SK-N-SH (cell line): ENCODE measurements at regions not wholly inside any gene's neighbourhood (a gene's known extent, or its start where the extent isn't known, plus 50 kb on each side); places are given as distances from the start of the nearest gene placed in this dataset.

Experiments
- CTCF ChIA-PET: fragments of 300-600, 350-600 bp; formaldehyde crosslinking; extraction: SDS; loops from one replicate; lab custom pipeline; 2021; lab: Yijun Ruan, JAX
- POLR2A ChIA-PET: fragments of 350-600 bp; sonication (Branson Sonifier 250); formaldehyde crosslinking; extraction: SDS; loops from one replicate; lab custom pipeline; 2020; ENCODE audit warnings: antibody characterized with exemption, inconsistent platforms; lab: Yijun Ruan, JAX
- DNase-seq: peaks from one replicate; pipeline ENCODE4 v3.0.0; 2012
- H2AFZ ChIP-seq: fragments of 200-600 bp; sonication (generic); 2 replicates; pipeline ENCODE4 v1.8.1; 2016; ENCODE audit warnings: antibody characterized with exemption, mild to moderate bottlenecking, low read depth
- H3F3A ChIP-seq: fragments of 200-600 bp; sonication (generic); replicated peaks from 2 replicates; pipeline ENCODE3; 2016; ENCODE audit warnings: antibody characterized with exemption, mild to moderate bottlenecking; ENCODE audit not compliant: insufficient read depth
- H3K27ac ChIP-seq, 2 experiments: fragments of 200-500 bp in 1 of 2; fragments of 200-600 bp in 1 of 2; sonication (Bioruptor generic) in 1 of 2; sonication (generic), shearing (Covaris generic) in 1 of 2; 2 replicates each; pipeline versions ENCODE4 v1.5.1 to v1.6.1; 2014 to 2016; ENCODE audit warnings: low read depth in 2 of 2, inconsistent platforms in 1 of 2, low read length in 1 of 2, mild to moderate bottlenecking in 1 of 2, mixed read lengths in 1 of 2
- H3K27me3 ChIP-seq: fragments of 200-600 bp; sonication (generic), shearing (Covaris generic); 2 replicates; pipeline ENCODE4 v1.6.1; 2016; ENCODE audit warnings: mixed run types; ENCODE audit not compliant: insufficient read depth
- H3K36me3 ChIP-seq, 2 experiments: fragments of 200-500 bp in 1 of 2; fragments of 200-600 bp in 1 of 2; sonication (Bioruptor generic) in 1 of 2; sonication (generic) in 1 of 2; replicated peaks in 1 of 2; 2 replicates each; pipeline versions ENCODE3 to v1.5.1; 2014 to 2016; ENCODE audit warnings: low read length in 1 of 2, mild to moderate bottlenecking in 1 of 2; ENCODE audit not compliant: insufficient read depth in 2 of 2, control insufficient read depth in 1 of 2
- H3K4me1 ChIP-seq, 2 experiments: fragments of 200-500 bp in 1 of 2; fragments of 200-600 bp in 1 of 2; sonication (Bioruptor generic) in 1 of 2; sonication (generic), shearing (Covaris generic) in 1 of 2; 2 replicates each; pipeline versions ENCODE4 v1.5.1 to v1.6.1; 2014 to 2016; ENCODE audit warnings: low read depth in 1 of 2, low read length in 1 of 2, mixed run types in 1 of 2; ENCODE audit not compliant: insufficient read depth in 2 of 2, control insufficient read depth in 1 of 2
- H3K4me2 ChIP-seq: fragments of 200-600 bp; sonication (generic), shearing (Covaris generic); 2 replicates; pipeline ENCODE4 v1.6.1; 2017; ENCODE audit warnings: mixed run types
- H3K4me3 ChIP-seq, 2 experiments: fragments of 200-500 bp in 1 of 2; fragments of 200-600 bp in 1 of 2; sonication (Bioruptor generic) in 1 of 2; sonication (generic), shearing (Covaris generic) in 1 of 2; 2 replicates each; pipeline versions ENCODE4 v1.5.1 to v1.8.1; 2014 to 2016; ENCODE audit warnings: low read depth in 2 of 2, inconsistent platforms in 1 of 2, low read length in 1 of 2, mild to moderate bottlenecking in 1 of 2, mixed read lengths in 1 of 2, moderate library complexity in 1 of 2
- H3K79me2 ChIP-seq: fragments of 200-600 bp; sonication (generic); 2 replicates; pipeline ENCODE4 v1.8.1; 2017; ENCODE audit warnings: mild to moderate bottlenecking; ENCODE audit not compliant: insufficient read depth
- H3K9ac ChIP-seq: fragments of 200-600 bp; sonication (generic); 2 replicates; pipeline ENCODE4 v1.6.1; 2017; ENCODE audit warnings: mixed run types
- H3K9me2 ChIP-seq: fragments of 200-600 bp; sonication (generic); 2 replicates; pipeline ENCODE4 v1.6.1; 2017; ENCODE audit warnings: mixed run types
- H3K9me3 ChIP-seq: fragments of 200-600 bp; sonication (generic); 2 replicates; pipeline ENCODE4 v1.6.1; 2017; ENCODE audit warnings: mixed run types, mild to moderate bottlenecking, moderate library complexity
- H4K20me1 ChIP-seq: fragments of 200-600 bp; sonication (generic); 2 replicates; pipeline ENCODE4 v1.6.1; 2017; ENCODE audit warnings: mild to moderate bottlenecking, mixed run types; ENCODE audit not compliant: insufficient read depth
- CHD2 ChIP-seq: fragments of 150-350 bp; IDR thresholded peaks from 2 replicates; pipeline ENCODE4 v1.6.1; 2018; ENCODE audit warnings: low read length; ENCODE audit not compliant: partially characterized antibody
- GABPA ChIP-seq: IDR thresholded peaks from 2 replicates; pipeline ENCODE4 v1.4.0; 2012; ENCODE audit warnings: low read depth, mild to moderate bottlenecking
- IRF3 ChIP-seq: fragments of 150-350 bp; IDR thresholded peaks from 2 replicates; pipeline ENCODE4 v1.6.1; 2016; ENCODE audit warnings: mild to moderate bottlenecking, low read depth, low read length
- JUND ChIP-seq: IDR thresholded peaks from 2 replicates; pipeline ENCODE4 v1.4.0; 2012
- PBX3 ChIP-seq: IDR thresholded peaks from 2 replicates; pipeline ENCODE4; 2012
- POLR2AphosphoS5 ChIP-seq: IDR thresholded peaks from 2 replicates; pipeline ENCODE4 v1.6.1; 2012; ENCODE audit warnings: low read depth, low read length
- RAD21 ChIP-seq: IDR thresholded peaks from 2 replicates; pipeline ENCODE4 v1.6.1; 2012; ENCODE audit warnings: mild to moderate bottlenecking, low read length
- RFX5 ChIP-seq: IDR thresholded peaks from 2 replicates; pipeline ENCODE4 v1.6.1; 2012; ENCODE audit warnings: mild to moderate bottlenecking, improper control_type of control experiment, low read length
- TAF1 ChIP-seq: IDR thresholded peaks from 2 replicates; pipeline ENCODE4 v1.6.1; 2012; ENCODE audit warnings: low read depth, mild to moderate bottlenecking, low read length, moderate library complexity, borderline replicate concordance
- TCF12 ChIP-seq: IDR thresholded peaks from 2 replicates; pipeline ENCODE4 v1.4.0; 2012
- WGBS: methylation state at CpG from one replicate; pipeline ENCODE4 v1.1.6; 2017; ENCODE audit warnings: low lambda C conversion rate; 5-methylcytosine and 5-hydroxymethylcytosine counted together
- small RNA-seq, 7 experiments: library from RNA; depleted of rRNA; stranded (forward); fragments of <200 nt; gene quantifications; one replicate each; pipeline ENCODE3, GENCODE V24; 2012
- TF ChIP-seq, protein P1 (sequence below): IDR thresholded peaks from 2 replicates; pipeline ENCODE4 v1.6.1; 2012; ENCODE audit warnings: mild to moderate bottlenecking, low read depth, low read length, moderate library complexity

- peaks cover 14% of the 10 kb centered on the region for H3K9me3 ChIP-seq
- no peaks in the 10 kb centered on the region for H4K20me1 ChIP-seq
- peaks cover 29% of the 10 kb centered on the region for H3F3A ChIP-seq
- no peaks in the 10 kb centered on the region for H3K27me3 ChIP-seq
- no peak overlapping the region for H3K4me3 ChIP-seq
- peak overlapping the region in 1 of 2 experiments; percentile 82; a peak in 2 of 4 replicates for H3K27ac ChIP-seq
- DNase-seq = no peak
- CTCF ChIA-PET = no interaction called here
- no peak overlapping the region for H2AFZ ChIP-seq
- H3K4me2 ChIP-seq = peak overlapping the region; percentile 7; the same call in 1 of the 2 replicates
- no peaks in the 10 kb centered on the region for H3K36me3 ChIP-seq
- H3K4me1 ChIP-seq = peaks cover 0 to 13% of the 10 kb centered on the region in 2 experiments; a peak in 3 of 4 replicates
- no peaks in the 10 kb centered on the region for H3K79me2 ChIP-seq
- no peaks in the 10 kb centered on the region for H3K9me2 ChIP-seq
- POLR2A ChIA-PET = no interaction called here
- H3K9ac ChIP-seq = no peak overlapping the region
- peak; percentile 38; the same call in 1 of the 2 replicates for TF ChIP-seq GABPA
- no peak for TF ChIP-seq IRF3
- peak; percentile 32 for TF ChIP-seq PBX3
- TF ChIP-seq RFX5 = no peak
- WGBS = 62% methylated on average over 1 of the region's 1 CpG
Measured at GRCh38 chr4:105092768-105093167, 53.9 kb upstream of the TET2 start.

DNA sequence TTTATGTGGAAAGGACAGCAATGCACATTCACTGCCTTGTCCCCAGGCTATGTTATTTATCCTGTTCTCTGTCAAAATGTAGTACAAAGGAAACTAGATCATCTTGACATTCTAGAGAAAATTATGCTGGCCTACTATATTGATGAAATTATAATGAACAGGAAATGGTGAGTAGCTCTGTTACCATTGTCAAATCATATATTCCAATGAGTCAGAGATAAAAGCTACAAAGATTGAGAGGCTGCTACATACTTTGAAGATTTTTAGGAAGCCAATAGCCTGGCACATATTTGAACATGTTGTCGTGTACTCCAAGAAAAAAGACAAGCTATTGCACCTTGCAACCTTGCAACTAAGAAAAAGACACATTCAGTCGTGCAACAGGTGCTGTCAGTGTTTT is 52.7 kb upstream of the TET2 start:
- 36% methylated on average over 2 of the region's 2 CpGs for WGBS
- Histone ChIP-seq H3K4me1 (peaks cover 0 to 8% of the 10 kb centered on the region in 2 experiments; a peak in 2 of 4 replicates), H3K27me3 (no peaks in the 10 kb centered on the region), H3K9ac (no peak overlapping the region), H3K27ac (no peak overlapping the region), H3F3A (peaks cover 19% of the 10 kb centered on the region), H3K9me2 (no peaks in the 10 kb centered on the region), H2AFZ (no peak overlapping the region), H3K4me3 (no peak overlapping the region), H3K36me3 (no peaks in the 10 kb centered on the region), H3K4me2 (no peak overlapping the region), H3K79me2 (no peaks in the 10 kb centered on the region), H3K9me3 (peaks cover 14% of the 10 kb centered on the region), H4K20me1 (no peaks in the 10 kb centered on the region)
- ChIA-PET POLR2A (no interaction called here), CTCF (interaction anchor here (0.5 to 0.9 kb wide), 2 partner anchors 25 to 47 kb away, joined by 3 read pairs; no protein-coding TSS in a partner anchor)
- no peak for DNase-seq
- TF ChIP-seq CHD2 (no peak), GABPA (no peak), TCF12 (no peak), TAF1 (no peak), POLR2AphosphoS5 (no peak), JUND (no peak), RFX5 (no peak), IRF3 (no peak), RAD21 (no peak)
- TF ChIP-seq, protein P1, sequence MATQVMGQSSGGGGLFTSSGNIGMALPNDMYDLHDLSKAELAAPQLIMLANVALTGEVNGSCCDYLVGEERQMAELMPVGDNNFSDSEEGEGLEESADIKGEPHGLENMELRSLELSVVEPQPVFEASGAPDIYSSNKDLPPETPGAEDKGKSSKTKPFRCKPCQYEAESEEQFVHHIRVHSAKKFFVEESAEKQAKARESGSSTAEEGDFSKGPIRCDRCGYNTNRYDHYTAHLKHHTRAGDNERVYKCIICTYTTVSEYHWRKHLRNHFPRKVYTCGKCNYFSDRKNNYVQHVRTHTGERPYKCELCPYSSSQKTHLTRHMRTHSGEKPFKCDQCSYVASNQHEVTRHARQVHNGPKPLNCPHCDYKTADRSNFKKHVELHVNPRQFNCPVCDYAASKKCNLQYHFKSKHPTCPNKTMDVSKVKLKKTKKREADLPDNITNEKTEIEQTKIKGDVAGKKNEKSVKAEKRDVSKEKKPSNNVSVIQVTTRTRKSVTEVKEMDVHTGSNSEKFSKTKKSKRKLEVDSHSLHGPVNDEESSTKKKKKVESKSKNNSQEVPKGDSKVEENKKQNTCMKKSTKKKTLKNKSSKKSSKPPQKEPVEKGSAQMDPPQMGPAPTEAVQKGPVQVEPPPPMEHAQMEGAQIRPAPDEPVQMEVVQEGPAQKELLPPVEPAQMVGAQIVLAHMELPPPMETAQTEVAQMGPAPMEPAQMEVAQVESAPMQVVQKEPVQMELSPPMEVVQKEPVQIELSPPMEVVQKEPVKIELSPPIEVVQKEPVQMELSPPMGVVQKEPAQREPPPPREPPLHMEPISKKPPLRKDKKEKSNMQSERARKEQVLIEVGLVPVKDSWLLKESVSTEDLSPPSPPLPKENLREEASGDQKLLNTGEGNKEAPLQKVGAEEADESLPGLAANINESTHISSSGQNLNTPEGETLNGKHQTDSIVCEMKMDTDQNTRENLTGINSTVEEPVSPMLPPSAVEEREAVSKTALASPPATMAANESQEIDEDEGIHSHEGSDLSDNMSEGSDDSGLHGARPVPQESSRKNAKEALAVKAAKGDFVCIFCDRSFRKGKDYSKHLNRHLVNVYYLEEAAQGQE = no peak

Small RNA genes in the stretch of these regions (small RNA-seq; reads per million reads assigned to genes)
- 0 reads per million in 7 experiments for gene AC096577.2
- 0 reads per million in 7 experiments for gene RNU6-351P
